ENCODE measurements at regions not wholly inside any gene's neighbourhood (a gene's known extent, or its start where the extent isn't known, plus 50 kb on each side); places are given as distances from the start of the nearest gene placed in this dataset.

DNA sequence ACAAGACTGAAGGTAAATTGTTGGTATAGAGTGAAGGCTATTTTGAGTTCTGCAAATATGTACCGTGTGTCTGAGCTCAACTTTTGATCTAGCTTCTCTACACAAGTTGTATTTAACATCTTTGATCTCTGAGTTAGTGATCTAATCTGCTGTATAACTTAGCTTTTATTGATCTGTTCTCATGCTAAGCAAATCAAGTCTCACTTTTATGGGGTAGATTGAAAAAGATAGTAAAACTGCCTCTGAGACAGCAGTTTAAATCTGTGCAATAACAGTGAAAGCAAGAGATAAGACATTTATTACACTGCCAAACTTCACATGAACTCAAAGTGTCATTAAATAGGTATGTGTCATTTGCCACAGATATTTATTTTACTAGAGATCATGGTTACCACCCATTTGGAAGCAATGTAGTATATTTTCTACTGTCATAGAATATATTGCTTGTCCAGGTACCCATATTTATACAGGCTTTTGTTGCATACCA, 477.3 kb downstream of the ISL1 start:
- ATAC-seq (no peak), DNase-seq (no peak)
- ChIA-PET CTCF (no interaction called here), POLR2A (no interaction called here)
- H3K4me1 Mint-ChIP-seq: no peaks in the 10 kb centered on the region
- H3K36me3 Mint-ChIP-seq: no peaks in the 10 kb centered on the region
- H3K27ac Mint-ChIP-seq: no peak overlapping the region
- Histone ChIP-seq H3K4me1 (ENCODE audit: control insufficient read depth in 2 of 2, insufficient read depth in 2 of 2, low read length in 2 of 2) (no peaks in the 10 kb centered on the region), H3K27ac (ENCODE audit: low read depth, low read length) (no peak overlapping the region), H3K4me3 (ENCODE audit: low read length) (no peak overlapping the region), H3K27me3 (ENCODE audit: control insufficient read depth in 2 of 2, insufficient read depth in 2 of 2, low read length in 2 of 2) (no peaks in the 10 kb centered on the region), H3K9me3 (ENCODE audit: control insufficient read depth in 2 of 3, low read length in 3 of 3) (no peaks in the 10 kb centered on the region), H3K36me3 (ENCODE audit: control insufficient read depth in 2 of 3, insufficient read depth in 3 of 3, low read length in 3 of 3) (no peaks in the 10 kb centered on the region)
- no peaks in the 10 kb centered on the region for H3K27me3 Mint-ChIP-seq
- H3K4me3 Mint-ChIP-seq: no peak overlapping the region
- H3K9me3 Mint-ChIP-seq: peaks cover 0 to 21% (median 2%) of the 10 kb centered on the region in 11 donors
- intact Hi-C loops (cut with micrococcal nuclease): no loop called here

DNA sequence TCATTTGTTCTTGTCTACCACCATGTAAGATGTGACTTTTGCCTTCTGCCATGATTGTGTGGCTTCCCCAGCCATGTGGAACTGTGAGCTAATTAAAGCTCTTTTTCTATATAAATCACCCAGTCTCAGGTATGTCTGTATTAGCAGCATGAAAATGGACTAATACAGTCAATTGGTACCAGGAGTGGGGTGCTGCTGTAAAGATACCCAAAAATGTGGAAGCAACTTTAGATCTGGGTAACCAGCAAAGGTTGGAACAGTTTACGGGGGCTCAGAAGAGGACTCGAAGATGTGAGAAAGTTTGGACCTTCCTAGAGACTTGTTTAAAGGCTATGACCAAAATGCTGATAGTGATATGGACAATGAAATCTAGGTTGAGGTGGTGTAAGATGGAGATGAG, 488.9 kb downstream of the ISL1 start:
- peaks cover 2 to 28% (median 11%) of the 10 kb centered on the region in 11 donors for H3K9me3 Mint-ChIP-seq
- intact Hi-C loops (cut with micrococcal nuclease): no loop called here
- no peak overlapping the region for H3K4me3 ChIP-seq (ENCODE audit: low read length)
- CTCF ChIA-PET: no interaction called here
- H3K36me3 ChIP-seq (ENCODE audit: control insufficient read depth in 2 of 3, insufficient read depth in 3 of 3, low read length in 3 of 3): no peaks in the 10 kb centered on the region
- DNase-seq (no peak), ATAC-seq (no peak)
- no peaks in the 10 kb centered on the region for H3K27me3 ChIP-seq (ENCODE audit: control insufficient read depth in 2 of 2, insufficient read depth in 2 of 2, low read length in 2 of 2)
- peaks cover 0 to 5% (median 0%) of the 10 kb centered on the region in 5 donors for H3K36me3 Mint-ChIP-seq
- H3K4me1 ChIP-seq (ENCODE audit: control insufficient read depth in 2 of 2, insufficient read depth in 2 of 2, low read length in 2 of 2): no peaks in the 10 kb centered on the region
- no peaks in the 10 kb centered on the region for H3K9me3 ChIP-seq (ENCODE audit: control insufficient read depth in 2 of 3, low read length in 3 of 3)
- H3K4me3 Mint-ChIP-seq: no peak overlapping the region
- H3K27me3 Mint-ChIP-seq: no peaks in the 10 kb centered on the region
- POLR2A ChIA-PET: no interaction called here
- H3K27ac ChIP-seq (ENCODE audit: low read depth, low read length): no peak overlapping the region
- no peak overlapping the region for H3K27ac Mint-ChIP-seq
- H3K4me1 Mint-ChIP-seq: no peaks in the 10 kb centered on the region

DNA sequence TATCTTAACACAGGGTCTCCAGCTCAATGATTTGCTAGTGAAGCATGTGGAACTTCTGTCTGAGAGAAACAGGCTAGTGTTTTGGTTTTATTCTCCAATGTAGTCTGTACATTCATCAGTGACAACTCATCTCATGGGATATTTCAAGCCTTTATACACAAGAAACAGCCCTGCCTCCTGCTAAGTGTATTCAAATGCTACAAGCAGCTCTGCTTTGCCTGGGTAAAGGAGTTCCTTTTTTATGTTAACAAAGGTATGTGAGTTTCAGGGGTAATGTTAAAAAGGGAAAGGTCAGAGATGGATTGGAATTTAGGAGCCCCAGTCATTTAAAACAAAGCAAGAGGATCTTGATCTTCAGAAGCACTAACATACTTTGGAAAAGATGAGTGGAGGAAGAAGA, 498.7 kb downstream of the ISL1 start:
- Histone ChIP-seq H3K36me3 (ENCODE audit: control insufficient read depth in 2 of 3, insufficient read depth in 3 of 3, low read length in 3 of 3) (no peaks in the 10 kb centered on the region), H3K27me3 (ENCODE audit: control insufficient read depth in 2 of 2, insufficient read depth in 2 of 2, low read length in 2 of 2) (no peaks in the 10 kb centered on the region), H3K27ac (ENCODE audit: low read depth, low read length) (no peak overlapping the region), H3K4me1 (ENCODE audit: control insufficient read depth in 2 of 2, insufficient read depth in 2 of 2, low read length in 2 of 2) (no peaks in the 10 kb centered on the region), H3K4me3 (ENCODE audit: low read length) (no peak overlapping the region), H3K9me3 (ENCODE audit: control insufficient read depth in 2 of 3, low read length in 3 of 3) (no peaks in the 10 kb centered on the region)
- ATAC-seq (no peak), DNase-seq (no peak)
- Mint-ChIP-seq H3K4me1 (no peaks in the 10 kb centered on the region), H3K4me3 (no peak overlapping the region), H3K9me3 (peaks cover 0 to 8% (median 0%) of the 10 kb centered on the region in 11 donors), H3K27ac (no peak overlapping the region), H3K27me3 (no peaks in the 10 kb centered on the region), H3K36me3 (no peaks in the 10 kb centered on the region)
- POLR2A ChIA-PET: no interaction called here
- CTCF ChIA-PET: no interaction called here
- intact Hi-C loops (cut with micrococcal nuclease): no loop called here

DNA sequence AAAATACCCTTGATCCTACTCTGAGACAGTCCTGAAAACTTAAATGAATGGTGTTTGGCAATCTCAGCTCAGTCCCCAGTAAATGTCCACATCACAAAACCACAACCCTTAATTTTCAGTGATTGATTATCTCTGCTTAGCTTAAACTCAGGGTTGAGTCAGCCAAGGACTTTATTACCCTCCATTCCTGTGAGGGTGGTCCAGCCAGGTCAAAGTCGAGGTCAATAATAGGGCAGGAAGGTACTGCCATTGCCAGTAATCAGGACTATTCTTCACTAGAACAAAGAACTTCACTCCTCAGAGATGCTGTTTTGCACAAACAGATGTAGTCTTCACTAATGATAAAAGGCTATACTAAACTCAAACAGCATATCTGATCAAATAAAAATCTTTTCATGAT, 499.4 kb downstream of the ISL1 start:
- intact Hi-C loops (cut with micrococcal nuclease): no loop called here
- CTCF ChIA-PET: no interaction called here

DNA sequence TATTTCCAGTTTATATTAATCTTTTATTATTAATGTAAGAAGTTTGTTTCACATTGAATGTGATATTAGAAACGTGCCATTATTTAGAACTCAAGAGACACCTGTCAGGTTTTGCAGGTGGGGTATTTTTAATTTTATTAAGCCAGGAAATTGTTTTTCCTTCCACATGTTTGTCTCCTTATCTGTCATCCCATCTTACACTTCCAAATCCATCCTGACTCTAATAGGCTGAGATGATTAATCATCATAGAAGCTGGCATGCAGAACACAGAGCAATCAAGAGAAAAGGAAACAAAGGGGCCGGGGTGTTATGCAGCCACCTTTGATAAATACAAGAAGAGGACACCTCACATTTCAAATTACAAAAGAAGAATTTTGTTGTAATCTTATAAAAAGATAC, 506.5 kb downstream of the ISL1 start:
- Mint-ChIP-seq H3K4me1 (no peaks in the 10 kb centered on the region), H3K27me3 (no peaks in the 10 kb centered on the region), H3K4me3 (no peak overlapping the region), H3K36me3 (no peaks in the 10 kb centered on the region), H3K27ac (no peak overlapping the region), H3K9me3 (peaks cover 0 to 12% (median 2%) of the 10 kb centered on the region in 11 donors)
- no peaks in the 10 kb centered on the region for H3K36me3 ChIP-seq (ENCODE audit: control insufficient read depth in 2 of 3, insufficient read depth in 3 of 3, low read length in 3 of 3)
- H3K27ac ChIP-seq (ENCODE audit: low read depth, low read length): no peak overlapping the region
- no peaks in the 10 kb centered on the region for H3K9me3 ChIP-seq (ENCODE audit: control insufficient read depth in 2 of 3, low read length in 3 of 3)
- ChIA-PET CTCF (no interaction called here), POLR2A (no interaction called here)
- H3K4me3 ChIP-seq (ENCODE audit: low read length): no peak overlapping the region
- DNase-seq (no peak), ATAC-seq (no peak)
- intact Hi-C loops (cut with micrococcal nuclease): no loop called here
- H3K4me1 ChIP-seq (ENCODE audit: control insufficient read depth in 2 of 2, insufficient read depth in 2 of 2, low read length in 2 of 2): no peaks in the 10 kb centered on the region
- H3K27me3 ChIP-seq (ENCODE audit: control insufficient read depth in 2 of 2, insufficient read depth in 2 of 2, low read length in 2 of 2): no peaks in the 10 kb centered on the region

More for the DNA sequence above, 499.4 kb downstream of the ISL1 start:
- no peak overlapping the region for H3K4me3 ChIP-seq (ENCODE audit: low read length)
- H3K36me3 ChIP-seq (ENCODE audit: control insufficient read depth in 2 of 3, insufficient read depth in 3 of 3, low read length in 3 of 3): no peaks in the 10 kb centered on the region
- ATAC-seq (no peak), DNase-seq (no peak)
- Mint-ChIP-seq H3K4me3 (no peak overlapping the region), H3K27ac (no peak overlapping the region), H3K27me3 (no peaks in the 10 kb centered on the region), H3K9me3 (peaks cover 0 to 2% (median 0%) of the 10 kb centered on the region in 11 donors), H3K36me3 (no peaks in the 10 kb centered on the region), H3K4me1 (no peaks in the 10 kb centered on the region)
- H3K9me3 ChIP-seq (ENCODE audit: control insufficient read depth in 2 of 3, low read length in 3 of 3): no peaks in the 10 kb centered on the region
- H3K27me3 ChIP-seq (ENCODE audit: control insufficient read depth in 2 of 2, insufficient read depth in 2 of 2, low read length in 2 of 2): no peaks in the 10 kb centered on the region
- no peak overlapping the region for H3K27ac ChIP-seq (ENCODE audit: low read depth, low read length)
- POLR2A ChIA-PET: no interaction called here
- no peaks in the 10 kb centered on the region for H3K4me1 ChIP-seq (ENCODE audit: control insufficient read depth in 2 of 2, insufficient read depth in 2 of 2, low read length in 2 of 2)

DNA sequence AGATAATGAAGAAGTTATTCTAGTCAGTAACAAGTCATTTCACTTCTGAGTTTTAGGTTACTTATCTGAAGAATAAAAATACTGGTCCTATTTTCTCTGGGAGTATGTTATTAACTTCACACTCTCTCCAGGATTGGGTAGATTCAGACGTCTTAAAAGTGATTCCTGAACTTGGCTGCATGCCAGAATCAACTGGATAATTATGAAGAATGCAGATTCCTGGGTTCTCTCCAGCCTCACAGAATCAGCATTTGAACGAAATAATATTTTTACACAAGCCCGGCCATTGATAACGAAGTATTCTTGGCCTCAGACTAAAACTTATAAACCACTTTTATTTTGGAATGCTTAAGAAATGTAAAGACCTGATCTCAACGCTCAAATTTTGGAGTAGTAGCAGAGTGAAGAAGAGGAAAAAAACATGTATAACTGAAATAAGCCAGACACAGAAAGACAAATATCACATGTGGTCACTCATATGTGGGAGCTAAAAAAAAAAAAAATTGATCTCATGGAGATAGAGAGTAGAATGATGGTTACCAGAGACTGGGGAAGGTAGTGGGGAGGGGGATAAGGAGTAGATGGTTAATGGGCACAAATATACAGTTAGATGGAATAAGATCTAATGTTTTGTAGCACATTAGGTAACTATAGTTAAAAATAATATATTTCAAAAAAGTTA, 507.3 kb downstream of the ISL1 start:
- Histone ChIP-seq H3K27ac (ENCODE audit: low read depth, low read length) (no peak overlapping the region), H3K9me3 (ENCODE audit: control insufficient read depth in 2 of 3, low read length in 3 of 3) (no peaks in the 10 kb centered on the region), H3K36me3 (ENCODE audit: control insufficient read depth in 2 of 3, insufficient read depth in 3 of 3, low read length in 3 of 3) (no peaks in the 10 kb centered on the region), H3K4me1 (ENCODE audit: control insufficient read depth in 2 of 2, insufficient read depth in 2 of 2, low read length in 2 of 2) (no peaks in the 10 kb centered on the region), H3K4me3 (ENCODE audit: low read length) (no peak overlapping the region), H3K27me3 (ENCODE audit: control insufficient read depth in 2 of 2, insufficient read depth in 2 of 2, low read length in 2 of 2) (no peaks in the 10 kb centered on the region)
- no peak overlapping the region for H3K4me3 Mint-ChIP-seq
- CTCF ChIA-PET: interaction anchor here (0.6 kb wide), 1 partner anchor 16 kb away, joined by 3 read pairs; no protein-coding TSS in a partner anchor
- intact Hi-C loops (cut with micrococcal nuclease): no loop called here
- no peaks in the 10 kb centered on the region for H3K36me3 Mint-ChIP-seq
- peaks cover 0 to 15% (median 2%) of the 10 kb centered on the region in 11 donors for H3K9me3 Mint-ChIP-seq
- ATAC-seq: no peak
- H3K27me3 Mint-ChIP-seq: no peaks in the 10 kb centered on the region
- POLR2A ChIA-PET: no interaction called here
- DNase-seq: no peak
- H3K4me1 Mint-ChIP-seq: no peaks in the 10 kb centered on the region
- H3K27ac Mint-ChIP-seq: no peak overlapping the region

DNA sequence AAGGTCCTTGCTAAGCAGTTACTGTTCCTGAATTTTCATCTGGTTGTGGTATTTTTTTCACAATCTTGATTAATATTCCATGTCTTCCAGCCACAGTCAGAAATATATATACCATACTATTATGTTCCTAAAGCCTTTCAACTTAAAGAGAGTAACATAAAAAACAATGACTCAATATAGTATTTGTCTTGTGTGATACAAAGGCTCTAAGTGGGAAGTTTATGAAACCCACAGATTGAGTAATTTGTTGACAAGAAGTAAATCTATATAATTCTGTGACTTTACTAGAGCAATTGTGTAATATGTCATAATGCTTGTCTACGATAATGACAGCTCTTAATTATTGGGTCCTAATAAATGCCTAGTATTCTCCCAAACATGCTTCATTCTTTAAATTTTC, 509.4 kb downstream of the ISL1 start:
- no peak overlapping the region for H3K27ac ChIP-seq (ENCODE audit: low read depth, low read length)
- Mint-ChIP-seq H3K27me3 (no peaks in the 10 kb centered on the region), H3K4me3 (no peak overlapping the region), H3K4me1 (no peaks in the 10 kb centered on the region), H3K27ac (no peak overlapping the region), H3K36me3 (no peaks in the 10 kb centered on the region), H3K9me3 (peaks cover 0 to 15% (median 3%) of the 10 kb centered on the region in 11 donors)
- H3K4me1 ChIP-seq (ENCODE audit: control insufficient read depth in 2 of 2, insufficient read depth in 2 of 2, low read length in 2 of 2): no peaks in the 10 kb centered on the region
- H3K4me3 ChIP-seq (ENCODE audit: low read length): no peak overlapping the region
- no peaks in the 10 kb centered on the region for H3K9me3 ChIP-seq (ENCODE audit: control insufficient read depth in 2 of 3, low read length in 3 of 3)
- ChIA-PET CTCF (no interaction called here), POLR2A (no interaction called here)
- DNase-seq (no peak), ATAC-seq (no peak)
- no peaks in the 10 kb centered on the region for H3K36me3 ChIP-seq (ENCODE audit: control insufficient read depth in 2 of 3, insufficient read depth in 3 of 3, low read length in 3 of 3)
- intact Hi-C loops (cut with micrococcal nuclease): no loop called here
- no peaks in the 10 kb centered on the region for H3K27me3 ChIP-seq (ENCODE audit: control insufficient read depth in 2 of 2, insufficient read depth in 2 of 2, low read length in 2 of 2)
